T-helper 2 cell treated with Interferon-gamma antibody and Interleukin-4, amounts not matched to agents 5 μg/mL and 100 μg/mL, for 36 hours (primary cell): ENCODE measurements at regions not wholly inside any gene's neighbourhood (a gene's known extent, or its start where the extent isn't known, plus 50 kb on each side); places are given as distances from the start of the nearest gene placed in this dataset.
A peak's percentile ranks its signal among the peaks of the same experiment; 100 is the strongest.
"Not testable (repeated sequence)": the region's sequence is repeated elsewhere in the genome, so short reads cannot be mapped to it uniquely, and the experiment has no call there.

Experiments used
- DNase-seq: peaks from one replicate; pipeline ENCODE4 v3.0.0; 2021; ENCODE audit warnings: low spot score
- H3K27ac Mint-ChIP-seq: one replicate; pipeline ENCODE4 v1.8.0; 2021; ENCODE audit warnings: mild to moderate bottlenecking, mixed read lengths
- H3K27me3 Mint-ChIP-seq: one replicate; pipeline ENCODE4 v1.8.0; 2021; ENCODE audit warnings: low read depth, mixed read lengths
- H3K36me3 Mint-ChIP-seq: one replicate; pipeline ENCODE4 v1.8.0; 2021; ENCODE audit warnings: low read depth, mixed read lengths
- H3K4me1 Mint-ChIP-seq: one replicate; pipeline ENCODE4 v1.8.0; 2021; ENCODE audit warnings: low read depth, mixed read lengths
- H3K4me3 Mint-ChIP-seq: one replicate; pipeline ENCODE4 v1.8.0; 2022; ENCODE audit warnings: mild to moderate bottlenecking, moderate library complexity, mixed read lengths
- H3K9me3 Mint-ChIP-seq: one replicate; pipeline ENCODE4 v1.8.0; 2021; ENCODE audit warnings: mixed read lengths

- Mint-ChIP-seq H3K27me3 (peaks cover 45% of the 10 kb centered on the region), H3K36me3 (no peaks in the 10 kb centered on the region), H3K27ac (peak overlapping the region; percentile 99), H3K9me3 (no peaks in the 10 kb centered on the region), H3K4me3 (peak overlapping the region; percentile 96), H3K4me1 (peaks cover 33% of the 10 kb centered on the region)
- peak; percentile 79 for DNase-seq
Measured at GRCh38 chr1:148334339-148335130, 148.6 kb downstream of the PPIAL4G start.

- Mint-ChIP-seq H3K4me1 (peaks cover 33% of the 10 kb centered on the region), H3K9me3 (no peaks in the 10 kb centered on the region), H3K27ac (peak overlapping the region; percentile 99), H3K27me3 (peaks cover 43% of the 10 kb centered on the region), H3K4me3 (peak overlapping the region; percentile 96), H3K36me3 (no peaks in the 10 kb centered on the region)
- no peak for DNase-seq
Measured at GRCh38 chr1:148333875-148334338, 149.2 kb downstream of the PPIAL4G start.

GRCh38 chr1:148328884-148329283 is 154.2 kb downstream of the PPIAL4G start:
- peaks cover 13% of the 10 kb centered on the region for H3K4me1 Mint-ChIP-seq
- peaks cover 6% of the 10 kb centered on the region for H3K36me3 Mint-ChIP-seq
- DNase-seq: no peak
- no peak overlapping the region for H3K27ac Mint-ChIP-seq
- no peak overlapping the region for H3K4me3 Mint-ChIP-seq
- peaks cover 20% of the 10 kb centered on the region for H3K27me3 Mint-ChIP-seq
- peaks cover 11% of the 10 kb centered on the region for H3K9me3 Mint-ChIP-seq

- H3K9me3 Mint-ChIP-seq: peaks cover 11% of the 10 kb centered on the region
- H3K4me1 Mint-ChIP-seq, H3K27ac Mint-ChIP-seq, H3K4me3 Mint-ChIP-seq, H3K36me3 Mint-ChIP-seq, DNase-seq: not testable (repeated sequence)
- H3K27me3 Mint-ChIP-seq: peaks cover 25% of the 10 kb centered on the region
Measured at GRCh38 chr1:148325031-148325430, 158.1 kb downstream of the PPIAL4G start.

GRCh38 chr1:148324465-148324864 is 158.6 kb downstream of the PPIAL4G start:
- DNase-seq, H3K36me3 Mint-ChIP-seq, H3K4me3 Mint-ChIP-seq, H3K27ac Mint-ChIP-seq: not testable (repeated sequence)
- Mint-ChIP-seq H3K4me1 (peaks cover 11% of the 10 kb centered on the region), H3K27me3 (peaks cover 21% of the 10 kb centered on the region), H3K9me3 (peaks cover 11% of the 10 kb centered on the region)

GRCh38 chr1:148320079-148320478 is 163.0 kb downstream of the PPIAL4G start:
- not testable (repeated sequence) for H3K4me3 Mint-ChIP-seq, H3K9me3 Mint-ChIP-seq, H3K36me3 Mint-ChIP-seq, H3K27ac Mint-ChIP-seq, DNase-seq
- Mint-ChIP-seq H3K4me1 (peaks cover 41% of the 10 kb centered on the region), H3K27me3 (peaks cover 21% of the 10 kb centered on the region)

GRCh38 chr1:148318904-148319242 is 164.2 kb downstream of the PPIAL4G start:
- Mint-ChIP-seq H3K9me3 (peaks cover 4% of the 10 kb centered on the region), H3K4me1 (peaks cover 39% of the 10 kb centered on the region), H3K36me3 (no peaks in the 10 kb centered on the region), H3K27ac (peak overlapping the region; percentile 91), H3K27me3 (peaks cover 25% of the 10 kb centered on the region), H3K4me3 (peak overlapping the region; percentile 92)
- no peak for DNase-seq

- H3K27ac Mint-ChIP-seq: peak overlapping the region; percentile 91
- H3K4me1 Mint-ChIP-seq: peaks cover 39% of the 10 kb centered on the region
- peak overlapping the region; percentile 92 for H3K4me3 Mint-ChIP-seq
- H3K9me3 Mint-ChIP-seq: peaks cover 8% of the 10 kb centered on the region
- DNase-seq: peak; percentile 81
- no peaks in the 10 kb centered on the region for H3K36me3 Mint-ChIP-seq
- peaks cover 25% of the 10 kb centered on the region for H3K27me3 Mint-ChIP-seq
Measured at GRCh38 chr1:148318123-148318903, 164.8 kb downstream of the PPIAL4G start.

GRCh38 chr1:148317288-148317985 is 165.4 kb upstream of the NBPF11 start:
- H3K36me3 Mint-ChIP-seq: no peaks in the 10 kb centered on the region
- peaks cover 29% of the 10 kb centered on the region for H3K27me3 Mint-ChIP-seq
- H3K9me3 Mint-ChIP-seq: peaks cover 13% of the 10 kb centered on the region
- peaks cover 39% of the 10 kb centered on the region for H3K4me1 Mint-ChIP-seq
- H3K4me3 Mint-ChIP-seq: peak overlapping the region; percentile 92
- no peak for DNase-seq
- H3K27ac Mint-ChIP-seq: peak overlapping the region; percentile 91

- H3K9me3 Mint-ChIP-seq: peaks cover 33% of the 10 kb centered on the region
Measured at GRCh38 chr1:148315071-148315811, 163.2 kb upstream of the NBPF11 start.

GRCh38 chr1:148310807-148311206 is 158.7 kb upstream of the NBPF11 start:
- Mint-ChIP-seq H3K4me3 (no peak overlapping the region), H3K9me3 (peaks cover 33% of the 10 kb centered on the region), H3K27me3 (peaks cover 35% of the 10 kb centered on the region), H3K4me1 (peaks cover 17% of the 10 kb centered on the region), H3K27ac (no peak overlapping the region), H3K36me3 (peaks cover 8% of the 10 kb centered on the region)
- DNase-seq: no peak

More at GRCh38 chr1:148315071-148315811, 163.2 kb upstream of the NBPF11 start:
- Mint-ChIP-seq H3K4me1 (peaks cover 38% of the 10 kb centered on the region), H3K27me3 (peaks cover 44% of the 10 kb centered on the region), H3K4me3 (peak overlapping the region; percentile 53), H3K27ac (no peak overlapping the region), H3K36me3 (peaks cover 8% of the 10 kb centered on the region)
- DNase-seq: no peak

- Mint-ChIP-seq H3K4me1 (peaks cover 17% of the 10 kb centered on the region), H3K27me3 (peaks cover 35% of the 10 kb centered on the region), H3K27ac (no peak overlapping the region), H3K36me3 (peaks cover 10% of the 10 kb centered on the region), H3K4me3 (no peak overlapping the region), H3K9me3 (peaks cover 33% of the 10 kb centered on the region)
- DNase-seq: no peak
Measured at GRCh38 chr1:148309940-148310500, 157.9 kb upstream of the NBPF11 start.

- Mint-ChIP-seq H3K36me3 (peaks cover 11% of the 10 kb centered on the region), H3K4me3 (no peak overlapping the region), H3K9me3 (peaks cover 29% of the 10 kb centered on the region), H3K27me3 (peaks cover 33% of the 10 kb centered on the region), H3K4me1 (peaks cover 22% of the 10 kb centered on the region), H3K27ac (no peak overlapping the region)
- no peak for DNase-seq
Measured at GRCh38 chr1:148308832-148309458, 156.9 kb upstream of the NBPF11 start.
